Glutamatergic neuron (in vitro differentiated cells): ENCODE measurements at regions not wholly inside any gene's neighbourhood (a gene's known extent, or its start where the extent isn't known, plus 50 kb on each side); places are given as distances from the start of the nearest gene placed in this dataset.

Source experiments
- DNase-seq: peaks from one replicate; pipeline ENCODE4 v3.0.0; 2022
- H3K27ac Mint-ChIP-seq: one replicate; pipeline ENCODE4 v1.8.0; 2020; ENCODE audit warnings: mild to moderate bottlenecking, mixed read lengths, inconsistent platforms; ENCODE audit not compliant: unreplicated experiment
- H3K27me3 Mint-ChIP-seq: one replicate; pipeline ENCODE4 v1.8.0; 2020; ENCODE audit warnings: mild to moderate bottlenecking, moderate library complexity, mixed read lengths, inconsistent platforms; ENCODE audit not compliant: unreplicated experiment
- H3K36me3 Mint-ChIP-seq: one replicate; pipeline ENCODE4 v1.8.0; 2020; ENCODE audit warnings: mild to moderate bottlenecking, mixed read lengths, inconsistent platforms; ENCODE audit not compliant: unreplicated experiment
- H3K4me1 Mint-ChIP-seq: one replicate; pipeline ENCODE4 v1.8.0; 2020; ENCODE audit warnings: mild to moderate bottlenecking, low read depth, mixed read lengths, inconsistent platforms; ENCODE audit not compliant: unreplicated experiment
- H3K4me3 Mint-ChIP-seq: one replicate; pipeline ENCODE4 v1.8.0; 2020; ENCODE audit warnings: mild to moderate bottlenecking, mixed read lengths, inconsistent platforms; ENCODE audit not compliant: unreplicated experiment
- H3K9me3 Mint-ChIP-seq: one replicate; pipeline ENCODE4 v1.8.0; 2020; ENCODE audit warnings: mild to moderate bottlenecking, moderate library complexity, mixed read lengths, inconsistent platforms; ENCODE audit not compliant: unreplicated experiment
- CTCF ChIP-seq: fragments of 200-600 bp; sonication (generic); IDR thresholded peaks from one replicate; pipeline ENCODE4 v1.5.0; 2021; ENCODE audit not compliant: partially characterized antibody, unreplicated experiment

GRCh38 chr5:97955450-97955849, 772.4 kb upstream of the RIOK2 start:
- no peaks in the 10 kb centered on the region for H3K27me3 Mint-ChIP-seq
- no peaks in the 10 kb centered on the region for H3K36me3 Mint-ChIP-seq
- TF ChIP-seq CTCF, result no peak
- no peak overlapping the region for H3K27ac Mint-ChIP-seq
- no peak for DNase-seq
- no peaks in the 10 kb centered on the region for H3K4me1 Mint-ChIP-seq
- no peak overlapping the region for H3K4me3 Mint-ChIP-seq
- no peaks in the 10 kb centered on the region for H3K9me3 Mint-ChIP-seq

DNA sequence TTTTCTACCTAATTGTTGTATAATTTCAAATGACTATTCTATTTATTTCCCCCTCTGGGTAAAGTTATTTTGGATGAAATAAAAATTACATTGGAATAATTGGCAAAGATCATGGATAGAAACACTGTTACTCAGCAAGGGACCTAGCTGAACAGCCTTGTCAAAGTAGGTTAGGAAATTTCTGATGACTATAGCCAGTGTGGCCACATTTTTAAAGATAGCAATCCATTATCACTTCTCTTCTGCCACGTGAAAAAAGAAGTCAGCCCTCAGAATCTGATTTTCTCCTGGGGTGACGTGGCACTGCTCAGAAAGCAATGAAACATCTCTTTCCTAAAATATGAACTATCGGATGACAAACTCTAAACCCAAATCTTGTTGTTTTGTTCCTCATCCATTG, 784.2 kb upstream of the RIOK2 start:
- Mint-ChIP-seq H3K4me1 (no peaks in the 10 kb centered on the region), H3K4me3 (no peak overlapping the region), H3K27ac (no peak overlapping the region)

GRCh38 chr5:97968346-97968745, 785.3 kb upstream of the RIOK2 start:
- Mint-ChIP-seq H3K4me1 (no peaks in the 10 kb centered on the region), H3K36me3 (no peaks in the 10 kb centered on the region), H3K9me3 (no peaks in the 10 kb centered on the region), H3K27ac (no peak overlapping the region), H3K27me3 (no peaks in the 10 kb centered on the region), H3K4me3 (no peak overlapping the region)
- no peak for TF ChIP-seq CTCF
- DNase-seq, result no peak

More for the DNA sequence above, 784.2 kb upstream of the RIOK2 start:
- no peak for TF ChIP-seq CTCF
- Mint-ChIP-seq H3K36me3 (no peaks in the 10 kb centered on the region), H3K9me3 (no peaks in the 10 kb centered on the region), H3K27me3 (no peaks in the 10 kb centered on the region)
- no peak for DNase-seq

DNA sequence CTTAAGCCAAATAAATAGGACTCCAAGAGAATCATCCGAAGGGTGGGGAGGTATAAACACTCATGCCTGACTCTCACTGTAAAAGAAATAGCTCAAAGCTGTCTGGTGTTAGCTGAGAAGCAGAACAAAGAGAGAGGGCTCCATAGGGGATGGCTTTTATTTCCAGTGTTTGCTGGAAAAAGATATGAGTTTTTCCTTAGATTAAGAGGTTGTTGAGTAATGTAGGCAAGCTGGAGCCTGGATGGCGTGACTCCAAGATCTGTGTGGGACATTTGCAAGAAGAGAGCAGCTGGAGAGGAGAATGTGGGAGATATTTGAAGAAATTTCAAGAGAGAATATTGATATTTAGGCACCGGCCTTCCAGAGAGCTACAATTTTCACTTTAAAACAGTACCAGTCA, 793.7 kb upstream of the RGMB start:
- Mint-ChIP-seq H3K36me3 (no peaks in the 10 kb centered on the region), H3K9me3 (no peaks in the 10 kb centered on the region), H3K4me1 (no peaks in the 10 kb centered on the region), H3K4me3 (no peak overlapping the region), H3K27ac (no peak overlapping the region), H3K27me3 (no peaks in the 10 kb centered on the region)
- DNase-seq, result no peak
- no peak for TF ChIP-seq CTCF

- no peak overlapping the region for H3K27ac Mint-ChIP-seq
- H3K9me3 Mint-ChIP-seq, result no peaks in the 10 kb centered on the region
- H3K36me3 Mint-ChIP-seq, result no peaks in the 10 kb centered on the region
- no peaks in the 10 kb centered on the region for H3K27me3 Mint-ChIP-seq
- no peak for DNase-seq
- no peaks in the 10 kb centered on the region for H3K4me1 Mint-ChIP-seq
- H3K4me3 Mint-ChIP-seq, result no peak overlapping the region
- no peak for TF ChIP-seq CTCF
Measured at GRCh38 chr5:97980291-97980690, 793.2 kb upstream of the RGMB start.
